K562 (cell line): ENCODE measurements at regions not wholly inside any gene's neighbourhood (a gene's known extent, or its start where the extent isn't known, plus 50 kb on each side); places are given as distances from the start of the nearest gene placed in this dataset.

Experiments used
- BCOR ChIP-seq: fragments of 450-650 bp; IDR thresholded peaks from 2 replicates; pipeline ENCODE4 v1.6.1; 2016
- BDP1 ChIP-seq: IDR thresholded peaks from 3 replicates; pipeline ENCODE4 v1.6.1; 2011; ENCODE audit not compliant: insufficient read length, insufficient read depth
- CBX3 ChIP-seq, 2 experiments: IDR thresholded peaks; 1 replicate in 1 of 2; 2 replicates in 1 of 2; pipeline ENCODE4 v1.6.1; 2012; ENCODE audit warnings: inconsistent platforms in 2 of 2, low read length in 2 of 2, borderline replicate concordance in 1 of 2, control low read depth in 1 of 2
- CREB1 ChIP-seq, 2 experiments: sonication (generic) in 1 of 2; formaldehyde crosslinking in 1 of 2; IDR thresholded peaks; 2 replicates each; pipeline versions ENCODE4 v1.6.1 to v1.8.0; 2012 to 2022; ENCODE audit warnings: inconsistent platforms in 1 of 2, mild to moderate bottlenecking in 1 of 2, missing genetic modification reagents in 1 of 2, moderate library complexity in 1 of 2
- ESRRB ChIP-seq: fragments of 250-450 bp; sonication (Bioruptor Pico); IDR thresholded peaks from 2 replicates; pipeline ENCODE4 v1.5.0; 2020; ENCODE audit warnings: mild to moderate bottlenecking, moderate library complexity, borderline replicate concordance
- FOSL1 ChIP-seq: fragments of 200-800 bp; sonication (Bioruptor generic); conservative IDR thresholded peaks from 2 replicates; pipeline ENCODE4 v1.6.1; 2016; ENCODE audit warnings: missing genetic modification characterization, missing compliant biosample characterization
- HDGF ChIP-seq: fragments of 450-650 bp; IDR thresholded peaks from 2 replicates; pipeline ENCODE4 v1.6.1; 2016
- HSF4 ChIP-seq: fragments of 250-450 bp; sonication (Bioruptor Pico); IDR thresholded peaks from 2 replicates; pipeline ENCODE4 v2.1.2; 2022; ENCODE audit warnings: mild to moderate bottlenecking, moderate library complexity, borderline replicate concordance
- IRF1 ChIP-seq: sonication (generic); formaldehyde crosslinking; IDR thresholded peaks from 2 replicates; pipeline ENCODE4 v1.8.0; 2022; ENCODE audit warnings: missing genetic modification reagents, mild to moderate bottlenecking, borderline replicate concordance
- KLF1 ChIP-seq: fragments of 450-650 bp; IDR thresholded peaks from 2 replicates; pipeline ENCODE4 v1.6.1; 2016; ENCODE audit warnings: missing genetic modification characterization, missing compliant biosample characterization
- MXI1 ChIP-seq: IDR thresholded peaks from 2 replicates; pipeline ENCODE4 v1.6.1; 2011; ENCODE audit warnings: low read depth, mild to moderate bottlenecking, improper control_type of control experiment, low read length
- PHF20 ChIP-seq: fragments of 450-650 bp; IDR thresholded peaks from 2 replicates; pipeline ENCODE4 v1.6.1; 2018; ENCODE audit not compliant: partially characterized antibody
- SMAD4 ChIP-seq: fragments of 250-450 bp; sonication (Bioruptor Pico); conservative IDR thresholded peaks from 2 replicates; pipeline ENCODE4 v1.8.0; 2021; ENCODE audit warnings: inconsistent platforms, mild to moderate bottlenecking, moderate library complexity
- SNAPC5 ChIP-seq: fragments of 250-450 bp; sonication (Bioruptor Pico); IDR thresholded peaks from 2 replicates; pipeline ENCODE4 v1.8.0; 2021; ENCODE audit warnings: moderate library complexity, mild to moderate bottlenecking, inconsistent platforms
- SP2 ChIP-seq: IDR thresholded peaks from 2 replicates; pipeline ENCODE4 v1.6.1; 2011; ENCODE audit warnings: mild to moderate bottlenecking, low read depth, low read length, moderate library complexity; ENCODE audit not compliant: poor library complexity, severe bottlenecking; ENCODE audit errors: extremely low read depth
- TCFL5 ChIP-seq: fragments of 250-450 bp; sonication (Bioruptor Pico); conservative IDR thresholded peaks from 2 replicates; pipeline ENCODE4 v1.6.1; 2021; ENCODE audit warnings: mild to moderate bottlenecking, moderate library complexity, matching md5 sums
- TRIM25 ChIP-seq: fragments of 450-650 bp; IDR thresholded peaks from 2 replicates; pipeline ENCODE4 v1.7.0; 2016; ENCODE audit warnings: borderline replicate concordance
- ZNF143 ChIP-seq: sonication (generic); formaldehyde crosslinking; IDR thresholded peaks from 2 replicates; pipeline ENCODE4 v1.9.0; 2022; ENCODE audit warnings: mild to moderate bottlenecking, missing genetic modification reagents
- ZNF384 ChIP-seq: IDR thresholded peaks from 2 replicates; pipeline ENCODE4 v1.6.1; 2012; ENCODE audit warnings: low read depth, low read length, improper control_type of control experiment
- ZNF444 ChIP-seq: fragments of 250-450 bp; sonication (Bioruptor Pico); IDR thresholded peaks from 2 replicates; pipeline ENCODE4 v1.4.0; 2020; ENCODE audit warnings: mild to moderate bottlenecking, moderate library complexity
- ZNF512 ChIP-seq: IDR thresholded peaks from 2 replicates; pipeline ENCODE4 v1.6.1; 2016; ENCODE audit warnings: missing genetic modification characterization, missing compliant biosample characterization
- ZNF639 ChIP-seq, 2 experiments: fragments of 200-800 bp in 1 of 2; sonication (Bioruptor generic) in 1 of 2; sonication (generic) in 1 of 2; formaldehyde crosslinking in 1 of 2; IDR thresholded peaks in 1 of 2; conservative IDR thresholded peaks in 1 of 2; 2 replicates each; pipeline versions ENCODE4 v1.5.0 to v1.6.1; 2016 to 2020; ENCODE audit warnings: missing compliant biosample characterization in 1 of 2, missing genetic modification characterization in 1 of 2, missing genetic modification reagents in 1 of 2
- ZNF780A ChIP-seq: fragments of 250-450 bp; sonication (Bioruptor Pico); IDR thresholded peaks from 2 replicates; pipeline ENCODE4 v1.5.0; 2021; ENCODE audit warnings: mild to moderate bottlenecking

- TF ChIP-seq IRF1 (CRISPR knock-in tag) (no peak), BDP1 (no peak), ZNF639 (CRISPR knock-in tag; conservative IDR thresholded peaks at IDR 0.05 in 1 of 2, IDR thresholded peaks at IDR 0.05 in 1 of 2) (0 out of 4 replicates have a peak, but pooled peaks of 1 of the 2 experiments have one; percentile 19), TRIM25 (no peak), KLF1 (peak; percentile 15; the same call in 1 of the 2 replicates), ZNF384 (no peak), ESRRB (no peak), ZNF444 (CRISPR knock-in tag) (no peak), MXI1 (no peak), SMAD4 (CRISPR knock-in tag) (peak; percentile 33), CBX3 (IDR thresholded peaks at IDR 0.05; ENCODE audit: borderline replicate concordance in 1 of 2, low read length in 2 of 2) (peak in 1 of 2 experiments; percentile 58; a peak in 1 of 3 replicates), ZNF143 (CRISPR knock-in tag) (no peak), BCOR (0 out of 2 replicates have a peak, but pooled peaks have one; percentile 1), FOSL1 (no peak), ZNF512 (tag) (no peak; the same call in 1 of the 2 replicates), PHF20 (no peak), TCFL5 (no peak), SP2 (no peak), ZNF780A (CRISPR knock-in tag) (no peak), CREB1 (IDR thresholded peaks at IDR 0.05) (no peak), CREB1 (CRISPR knock-in tag; IDR thresholded peaks at IDR 0.05) (no peak), SNAPC5 (CRISPR knock-in tag) (no peak), HDGF (peak; percentile 77; the same call in 1 of the 2 replicates), HSF4 (CRISPR knock-in tag) (no peak)
These were observed 120.9 kb downstream of the MRM1 start (continued) for GRCh38 chr17:36722121-36722902.
